Uterus (tissue), 3 donors: ENCODE measurements at regions not wholly inside any gene's neighbourhood (a gene's known extent, or its start where the extent isn't known, plus 50 kb on each side); places are given as distances from the start of the nearest gene placed in this dataset.

ENCODE experiments used
- DNase-seq, 2 donors: peaks; one replicate each; pipeline ENCODE4 v3.0.0-alpha.2; 2019 to 2020
- H3K27ac ChIP-seq, 2 donors: fragments of 200-600 bp; sonication (generic); 1 replicate in 1 of 2; 2 replicates in 1 of 2; pipeline ENCODE4 v1.5.1; 2016 to 2018
- H3K27me3 ChIP-seq, 2 donors: fragments of 200-600 bp; sonication (generic); one replicate each; pipeline ENCODE4 v1.5.1; 2018 to 2019; ENCODE audit warnings: control low read depth in 1 of 2
- H3K36me3 ChIP-seq, 2 donors: fragments of 200-600 bp; sonication (generic); one replicate each; pipeline ENCODE4 v1.5.1; 2019; ENCODE audit warnings: control low read depth in 1 of 2
- H3K4me1 ChIP-seq, 2 donors: fragments of 200-600 bp; sonication (generic); one replicate each; pipeline ENCODE4 v1.5.1; 2018 to 2019; ENCODE audit warnings: control low read depth in 1 of 2
- H3K4me3 ChIP-seq, 2 donors: fragments of 200-600 bp; sonication (generic); 1 replicate in 1 of 2; 2 replicates in 1 of 2; pipeline ENCODE4 v1.5.1; 2018 to 2019; ENCODE audit warnings: mild to moderate bottlenecking in 1 of 2
- H3K9me3 ChIP-seq, 2 donors: fragments of 200-600 bp; sonication (generic); one replicate each; pipeline ENCODE4 v1.5.1; 2019; ENCODE audit warnings: control low read depth in 1 of 2
- CTCF ChIP-seq, 4 experiments: fragments of 200-600 bp in 2 of 4; fragments of 450-650 bp in 2 of 4; sonication (generic) in 2 of 4; IDR thresholded peaks; one replicate each; pipeline ENCODE4 v1.5.1; 2016 to 2019; ENCODE audit warnings: antibody characterized with exemption in 4 of 4, mild to moderate bottlenecking in 2 of 4, moderate library complexity in 1 of 4
- POLR2A ChIP-seq, 2 donors: fragments of 450-650 bp; IDR thresholded peaks; one replicate each; pipeline ENCODE4 v1.6.1; 2016; ENCODE audit warnings: antibody characterized with exemption in 2 of 2, mild to moderate bottlenecking in 1 of 2, moderate library complexity in 1 of 2
- intact Hi-C: fragments of 100-400 bp; cut with DNase I; formaldehyde crosslinking; loops from one replicate; pipeline ENCODE4 v1.15.1; 2023; ENCODE audit warnings: low total_unique reads
- donor health status: DM: yes; HTN: yes; CAD: no.

GRCh38 chr12:67832155-67832554, 157.1 kb upstream of the IFNG-AS1 start:
- Histone ChIP-seq H3K4me3 (no peak overlapping the region), H3K4me1 (no peaks in the 10 kb centered on the region), H3K9me3 (no peaks in the 10 kb centered on the region), H3K27me3 (no peaks in the 10 kb centered on the region), H3K36me3 (no peaks in the 10 kb centered on the region), H3K27ac (no peak overlapping the region)
- no peak for TF ChIP-seq CTCF (IDR thresholded peaks at IDR 0.05)
- TF ChIP-seq POLR2A (IDR thresholded peaks at IDR 0.05) = no peak
- no peak for DNase-seq
- intact Hi-C loops = no loop called here

- H3K27me3 ChIP-seq = no peaks in the 10 kb centered on the region
- H3K9me3 ChIP-seq = peaks cover 0 to 3% of the 10 kb centered on the region in 2 donors
- intact Hi-C loops = no loop called here
- no peak for DNase-seq
- no peak overlapping the region for H3K4me3 ChIP-seq
- H3K4me1 ChIP-seq = no peaks in the 10 kb centered on the region
- no peak for TF ChIP-seq POLR2A (IDR thresholded peaks at IDR 0.05)
- no peak for TF ChIP-seq CTCF (IDR thresholded peaks at IDR 0.05)
- no peaks in the 10 kb centered on the region for H3K36me3 ChIP-seq
- no peak overlapping the region for H3K27ac ChIP-seq
Observed at GRCh38 chr12:67833602-67834001, 155.6 kb upstream of the IFNG-AS1 start.

GRCh38 chr12:67837876-67838275, 151.4 kb upstream of the IFNG-AS1 start:
- TF ChIP-seq CTCF (IDR thresholded peaks at IDR 0.05) = no peak
- TF ChIP-seq POLR2A (IDR thresholded peaks at IDR 0.05) = no peak
- peaks cover 0 to 3% of the 10 kb centered on the region in 2 donors for H3K9me3 ChIP-seq
- DNase-seq = no peak
- no peaks in the 10 kb centered on the region for H3K27me3 ChIP-seq
- no peak overlapping the region for H3K4me3 ChIP-seq
- no peaks in the 10 kb centered on the region for H3K36me3 ChIP-seq
- intact Hi-C loops = no loop called here
- H3K4me1 ChIP-seq = no peaks in the 10 kb centered on the region
- H3K27ac ChIP-seq = no peak overlapping the region

GRCh38 chr12:67842124-67842523, 147.1 kb upstream of the IFNG-AS1 start:
- Histone ChIP-seq H3K36me3 (no peaks in the 10 kb centered on the region), H3K27ac (no peak overlapping the region), H3K4me1 (no peaks in the 10 kb centered on the region), H3K4me3 (no peak overlapping the region), H3K9me3 (peaks cover 0 to 3% of the 10 kb centered on the region in 2 donors), H3K27me3 (no peaks in the 10 kb centered on the region)
- no peak for DNase-seq
- intact Hi-C loops = no loop called here
- TF ChIP-seq CTCF (IDR thresholded peaks at IDR 0.05) = no peak
- TF ChIP-seq POLR2A (IDR thresholded peaks at IDR 0.05) = no peak

GRCh38 chr12:67843257-67843656, 146.0 kb upstream of the IFNG-AS1 start:
- TF ChIP-seq POLR2A (IDR thresholded peaks at IDR 0.05) (no peak), CTCF (IDR thresholded peaks at IDR 0.05) (no peak)
- intact Hi-C loops = no loop called here
- H3K4me1 ChIP-seq = no peaks in the 10 kb centered on the region
- no peaks in the 10 kb centered on the region for H3K9me3 ChIP-seq
- H3K36me3 ChIP-seq = no peaks in the 10 kb centered on the region
- H3K27me3 ChIP-seq = no peaks in the 10 kb centered on the region
- no peak for DNase-seq
- no peak overlapping the region for H3K27ac ChIP-seq
- H3K4me3 ChIP-seq = no peak overlapping the region
